ENCODE measurements at regions not wholly inside any gene's neighbourhood (a gene's known extent, or its start where the extent isn't known, plus 50 kb on each side); places are given as distances from the start of the nearest gene placed in this dataset.

DNA sequence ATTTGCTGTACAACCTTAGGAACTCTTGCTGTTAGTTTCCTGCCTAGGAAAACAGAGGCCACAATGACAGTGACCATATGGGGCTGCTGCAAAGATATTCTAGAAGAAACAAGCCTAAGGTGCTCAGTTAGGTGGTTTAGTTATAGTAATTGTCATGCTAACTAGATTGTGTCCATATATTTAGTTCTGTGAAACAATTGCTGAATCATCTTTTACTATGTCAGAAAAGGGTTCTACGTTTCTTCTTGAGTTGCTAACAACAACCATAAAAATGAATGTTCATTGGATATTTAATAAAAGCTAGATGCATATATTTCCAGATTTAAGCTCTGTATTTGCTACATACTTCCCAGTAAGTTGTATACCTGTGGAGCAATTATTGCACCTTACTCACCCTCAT lies 597.2 kb upstream of the KLHL29 start:
- TF ChIP-seq POLR2A (IDR thresholded peaks at IDR 0.05; ENCODE audit: low read depth, low read length) (no peak), POLR2AphosphoS5 (IDR thresholded peaks at IDR 0.05; ENCODE audit: low read depth, low read length) (no peak), TAF1 (IDR thresholded peaks at IDR 0.05; ENCODE audit: low read depth, low read length) (no peak)
